D721Med (cell line): ENCODE measurements at regions not wholly inside any gene's neighbourhood (a gene's known extent, or its start where the extent isn't known, plus 50 kb on each side); places are given as distances from the start of the nearest gene placed in this dataset.

ENCODE experiments used
- DNase-seq: peaks from one replicate; pipeline ENCODE4 v3.0.0; 2011; ENCODE audit warnings: low spot score; ENCODE audit not compliant: insufficient read length
- FAIRE-seq: peaks from 2 replicates; lab custom pipeline; 2011; peaks lifted over from hg19 to GRCh38; lab: Jason Lieb, UNC
- CTCF ChIP-seq: IDR thresholded peaks from 2 replicates; pipeline ENCODE4 v1.5.1; 2012; ENCODE audit warnings: mild to moderate bottlenecking, control low read depth; ENCODE audit not compliant: insufficient read depth; ENCODE audit errors: missing control alignments

DNA sequence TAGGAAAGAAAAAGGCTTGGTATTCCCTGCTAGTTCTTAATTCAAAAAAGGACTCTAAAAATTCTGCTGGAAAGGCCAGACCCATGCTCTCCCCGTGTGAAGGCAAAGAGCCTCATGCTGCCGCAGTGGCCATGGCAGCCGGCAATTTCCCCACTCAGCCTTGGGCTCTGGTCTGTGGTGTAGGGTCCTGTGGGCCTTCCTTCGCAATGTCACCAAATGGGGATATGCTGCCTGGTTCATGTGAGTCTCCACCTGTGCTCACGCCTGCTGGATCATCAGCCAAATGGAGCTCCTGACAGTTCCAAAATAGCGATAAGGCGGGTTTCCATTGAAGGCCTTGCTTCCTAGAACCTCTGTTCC is 282.8 kb upstream of the ATP5MC3 start:
- no peak for TF ChIP-seq CTCF
- no peak for DNase-seq
- FAIRE-seq = no peak

- FAIRE-seq (no peak), DNase-seq (no peak)
Observed at GRCh38 chr2:175463589-175464310, 282.2 kb upstream of the ATP5MC3 start.

GRCh38 chr2:175463169-175463568 is 281.7 kb upstream of the ATP5MC3 start:
- DNase-seq = no peak
- no peak for TF ChIP-seq CTCF
- FAIRE-seq = no peak

More at GRCh38 chr2:175463589-175464310, 282.2 kb upstream of the ATP5MC3 start:
- TF ChIP-seq CTCF = no peak

DNA sequence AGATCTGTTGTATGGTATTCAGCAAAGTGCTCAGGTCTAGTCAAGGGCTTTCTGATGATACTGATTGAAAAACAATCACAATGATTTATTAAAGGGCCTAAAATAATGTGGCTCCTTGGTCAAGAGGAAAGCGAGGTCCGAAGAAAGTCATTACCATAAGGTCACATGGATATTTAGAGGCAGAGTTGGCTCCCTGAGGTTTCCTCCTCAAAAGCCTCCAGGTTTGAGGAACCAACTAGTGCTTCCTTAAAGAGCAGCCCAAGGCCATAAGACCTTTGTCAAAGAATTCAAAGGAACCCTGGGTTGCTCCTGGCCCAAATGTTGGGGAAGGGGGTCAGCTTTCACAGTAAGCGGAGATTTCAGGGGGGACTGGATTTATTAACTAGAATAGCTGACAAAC is 280.7 kb upstream of the ATP5MC3 start:
- FAIRE-seq = no peak
- no peak for DNase-seq
- TF ChIP-seq CTCF = no peak

- FAIRE-seq (no peak), DNase-seq (no peak)
- no peak for TF ChIP-seq CTCF
Observed at GRCh38 chr2:175461839-175462238, 280.3 kb upstream of the ATP5MC3 start.

GRCh38 chr2:175457895-175458448 is 276.5 kb upstream of the ATP5MC3 start:
- no peak for DNase-seq
- no peak for FAIRE-seq
- TF ChIP-seq CTCF = no peak

DNA sequence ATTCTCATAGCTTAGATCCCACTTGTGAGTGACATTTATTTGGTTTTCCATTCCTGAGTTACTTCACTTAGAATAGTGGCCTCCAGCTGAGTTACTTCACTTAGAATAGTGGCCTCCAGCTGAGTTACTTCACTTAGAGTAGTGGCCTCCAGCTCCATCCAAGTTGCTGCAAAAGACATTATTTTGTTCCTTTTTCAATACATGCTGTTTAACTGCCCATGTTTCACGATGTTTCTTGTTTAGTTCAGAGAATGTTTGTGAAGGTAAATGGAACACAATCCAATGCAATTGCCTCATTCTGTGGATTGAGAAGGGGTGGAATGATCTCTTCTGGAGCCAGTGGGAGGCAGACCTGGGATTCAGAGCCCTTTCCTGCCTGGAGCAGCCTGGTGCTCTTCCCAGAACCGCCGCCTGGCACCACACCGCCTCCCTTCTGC is 273.5 kb upstream of the ATP5MC3 start:
- FAIRE-seq (no peak), DNase-seq (no peak)
- no peak for TF ChIP-seq CTCF
